Spleen (tissue), 11 donors: ENCODE measurements at regions not wholly inside any gene's neighbourhood (a gene's known extent, or its start where the extent isn't known, plus 50 kb on each side); places are given as distances from the start of the nearest gene placed in this dataset.

Experiments
- DNase-seq: peaks from one replicate; pipeline ENCODE4 v3.0.0-alpha.2; 2020
- H3K27ac ChIP-seq, 8 donors: fragments of 200-600 bp; sonication (generic) in 7 of 8; 1 replicate in 4 of 8; 2 replicates in 4 of 8; pipeline versions ENCODE4 v1.5.0 to v1.8.0; 2016 to 2021; ENCODE audit warnings: inconsistent platforms in 4 of 8, mild to moderate bottlenecking in 4 of 8, moderate library complexity in 1 of 8
- H3K27me3 ChIP-seq, 7 donors: fragments of 200-600 bp; sonication (generic) in 6 of 7; replicated peaks in 1 of 7; 1 replicate in 4 of 7; 2 replicates in 3 of 7; pipeline versions ENCODE4 v1.5.0 to v1.8.0; 2016 to 2021; ENCODE audit warnings: inconsistent platforms in 3 of 7, mild to moderate bottlenecking in 1 of 7
- H3K36me3 ChIP-seq, 6 donors: fragments of 200-600 bp; sonication (generic) in 5 of 6; 1 replicate in 4 of 6; 2 replicates in 2 of 6; pipeline versions ENCODE4 v1.5.0 to v1.8.0; 2016 to 2021; ENCODE audit warnings: inconsistent platforms in 2 of 6
- H3K4me1 ChIP-seq, 6 donors: fragments of 200-600 bp; sonication (generic) in 5 of 6; 1 replicate in 3 of 6; 2 replicates in 3 of 6; pipeline versions ENCODE4 v1.5.0 to v1.8.0; 2016 to 2021; ENCODE audit warnings: inconsistent platforms in 3 of 6
- H3K4me3 ChIP-seq, 8 donors: fragments of 200-600 bp; sonication (generic) in 7 of 8; 1 replicate in 4 of 8; 2 replicates in 4 of 8; pipeline versions ENCODE4 v1.5.0 to v1.8.0; 2016 to 2021; ENCODE audit warnings: inconsistent platforms in 4 of 8, mild to moderate bottlenecking in 4 of 8, moderate library complexity in 2 of 8
- H3K9me3 ChIP-seq, 8 donors: fragments of 200-600 bp; sonication (generic) in 7 of 8; 1 replicate in 4 of 8; 2 replicates in 4 of 8; pipeline versions ENCODE4 v1.5.0 to v1.8.0; 2016 to 2021; ENCODE audit warnings: inconsistent platforms in 4 of 8
- POLR2A ChIP-seq, 3 donors: fragments of 450-650 bp; IDR thresholded peaks; one replicate each; pipeline ENCODE4 v1.5.1; 2017; ENCODE audit warnings: antibody characterized with exemption in 3 of 3, mild to moderate bottlenecking in 1 of 3
- POLR2AphosphoS5 ChIP-seq, 3 donors: sonication (generic); formaldehyde crosslinking; IDR thresholded peaks; one replicate each; pipeline ENCODE4 v1.5.1; 2017; ENCODE audit warnings: antibody characterized with exemption in 3 of 3
- WGBS, 5 donors: extraction: QIAGEN DNeasy Blood & Tissue Kit in 3 of 5; methylation state at CpG; one replicate each; pipeline versions ENCODE4 v1.1.5 to v1.1.7; 2013 to 2018; 5-methylcytosine and 5-hydroxymethylcytosine counted together
- intact Hi-C: fragments of 100-400 bp; cut with DNase I; formaldehyde crosslinking; loops from one replicate; pipeline ENCODE4 v1.15.0; 2023; ENCODE audit warnings: low total_unique reads
- TF ChIP-seq, protein P1 (sequence below), 11 experiments: fragments of 200-600 bp in 7 of 11; fragments of 450-650 bp in 4 of 11; sonication (generic) in 4 of 11; IDR thresholded peaks in 8 of 11; conservative IDR thresholded peaks in 3 of 11; 1 replicate in 7 of 11; 2 replicates in 4 of 11; pipeline versions ENCODE4 v1.4.0 to v1.8.0; 2016 to 2021; ENCODE audit warnings: antibody characterized with exemption in 11 of 11, inconsistent platforms in 4 of 11, mild to moderate bottlenecking in 1 of 11
- donor health status: healthy with polysubstance abuse.
- donor health status: DM: no; HTN: no; CAD: no; lungs with moderate emphysema.
- donor health status: DM: no; HTN: no; CAD: no.
- donor health status: Bipolar disorder and iron deficiency.
- donor health status: healthy.
- donor health status: DM: no; HTN: no; CAD: no.
- donor health status: DM: yes; HTN: yes; CAD: no.

DNA sequence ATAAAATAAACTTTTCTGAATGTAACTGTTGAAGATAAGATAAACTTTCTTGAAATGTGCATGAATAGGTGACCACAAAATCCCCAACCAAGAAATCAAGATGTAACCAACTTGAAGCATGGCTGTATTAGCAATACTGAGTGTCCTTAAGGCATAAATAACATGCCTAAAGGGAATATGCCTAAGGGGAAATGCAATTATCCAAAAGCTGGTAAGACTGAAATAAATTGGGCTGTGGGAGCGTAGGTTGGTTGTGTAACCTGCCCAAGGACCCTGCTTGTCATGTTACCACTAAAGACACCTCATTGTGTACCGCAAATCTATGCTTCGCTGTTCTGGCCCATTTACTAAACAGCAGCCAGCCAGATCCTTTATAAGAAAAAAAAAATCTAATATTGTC, 200.8 kb upstream of the PDE10A start:
- WGBS, 5 donors: 52 to 74% (median 71%) methylated on average over 3 of the region's 3 CpGs
- Histone ChIP-seq H3K27ac (no peak overlapping the region), H3K9me3 (peaks cover 0 to 38% (median 24%) of the 10 kb centered on the region in 8 donors), H3K4me3 (no peak overlapping the region), H3K27me3 (peaks cover 0 to 25% (median 5%) of the 10 kb centered on the region in 7 donors), H3K4me1 (no peaks in the 10 kb centered on the region), H3K36me3 (no peaks in the 10 kb centered on the region)
- TF ChIP-seq, protein P1, sequence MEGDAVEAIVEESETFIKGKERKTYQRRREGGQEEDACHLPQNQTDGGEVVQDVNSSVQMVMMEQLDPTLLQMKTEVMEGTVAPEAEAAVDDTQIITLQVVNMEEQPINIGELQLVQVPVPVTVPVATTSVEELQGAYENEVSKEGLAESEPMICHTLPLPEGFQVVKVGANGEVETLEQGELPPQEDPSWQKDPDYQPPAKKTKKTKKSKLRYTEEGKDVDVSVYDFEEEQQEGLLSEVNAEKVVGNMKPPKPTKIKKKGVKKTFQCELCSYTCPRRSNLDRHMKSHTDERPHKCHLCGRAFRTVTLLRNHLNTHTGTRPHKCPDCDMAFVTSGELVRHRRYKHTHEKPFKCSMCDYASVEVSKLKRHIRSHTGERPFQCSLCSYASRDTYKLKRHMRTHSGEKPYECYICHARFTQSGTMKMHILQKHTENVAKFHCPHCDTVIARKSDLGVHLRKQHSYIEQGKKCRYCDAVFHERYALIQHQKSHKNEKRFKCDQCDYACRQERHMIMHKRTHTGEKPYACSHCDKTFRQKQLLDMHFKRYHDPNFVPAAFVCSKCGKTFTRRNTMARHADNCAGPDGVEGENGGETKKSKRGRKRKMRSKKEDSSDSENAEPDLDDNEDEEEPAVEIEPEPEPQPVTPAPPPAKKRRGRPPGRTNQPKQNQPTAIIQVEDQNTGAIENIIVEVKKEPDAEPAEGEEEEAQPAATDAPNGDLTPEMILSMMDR (IDR thresholded peaks at IDR 0.05 in 8 of 11, conservative IDR thresholded peaks at IDR 0.05 in 3 of 11): no peak
- TF ChIP-seq POLR2A (IDR thresholded peaks at IDR 0.05) (no peak), POLR2AphosphoS5 (IDR thresholded peaks at IDR 0.05) (no peak)
- DNase-seq: no peak
- intact Hi-C loops: no loop called here

DNA sequence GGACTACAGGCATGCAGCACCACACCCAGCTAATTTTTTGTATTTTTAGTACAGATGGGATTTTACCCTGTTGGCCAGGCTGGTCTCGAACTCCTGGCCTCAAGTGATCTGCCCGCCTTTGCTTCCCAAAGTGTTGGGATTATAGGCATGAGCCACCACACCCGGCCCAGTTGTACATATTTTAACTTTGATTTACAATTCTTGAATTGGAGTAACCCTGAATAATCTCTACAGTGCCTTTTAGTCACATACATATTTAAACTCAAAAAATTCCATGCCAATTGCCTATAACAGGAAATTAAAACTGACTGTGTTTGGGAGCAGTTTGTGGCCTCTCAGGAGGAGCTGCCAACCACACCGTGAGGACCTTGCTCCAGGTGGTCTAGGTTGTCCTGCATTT, 199.8 kb upstream of the PDE10A start:
- Histone ChIP-seq H3K9me3 (peaks cover 0 to 28% (median 24%) of the 10 kb centered on the region in 8 donors), H3K27me3 (peaks cover 0 to 34% (median 5%) of the 10 kb centered on the region in 7 donors), H3K36me3 (no peaks in the 10 kb centered on the region), H3K27ac (no peak overlapping the region), H3K4me3 (no peak overlapping the region), H3K4me1 (no peaks in the 10 kb centered on the region)
- TF ChIP-seq POLR2AphosphoS5 (IDR thresholded peaks at IDR 0.05): no peak
- TF ChIP-seq POLR2A (IDR thresholded peaks at IDR 0.05): no peak
- TF ChIP-seq, protein P1 (IDR thresholded peaks at IDR 0.05 in 8 of 11, conservative IDR thresholded peaks at IDR 0.05 in 3 of 11): no peak
- no peak for DNase-seq
- 78 to 84% (median 84%) methylated on average over 4 of the region's 4 CpGs for WGBS, 5 donors
- intact Hi-C loops: no loop called here

DNA sequence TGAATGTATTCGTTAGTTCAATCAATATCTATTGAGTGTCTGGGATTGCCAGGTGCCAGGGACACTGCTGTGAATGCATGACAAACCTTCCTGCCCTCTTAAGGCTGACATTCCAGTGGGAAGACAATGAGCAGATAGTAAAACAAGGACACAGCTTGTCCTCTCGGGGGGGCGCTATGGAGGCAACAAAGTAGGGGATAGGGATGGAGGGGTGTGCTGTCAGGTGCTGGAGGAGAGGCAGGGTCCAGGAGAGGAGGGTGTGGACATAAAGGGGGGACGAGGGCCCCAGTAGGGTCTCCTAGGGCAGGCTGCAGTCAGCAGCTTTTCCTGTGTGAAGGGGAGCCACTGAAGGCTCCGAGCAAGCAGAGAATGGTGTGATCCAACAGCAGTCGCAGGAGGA, 198.2 kb upstream of the PDE10A start:
- WGBS, 5 donors: 58 to 68% (median 63%) methylated on average over 6 of the region's 6 CpGs
- TF ChIP-seq POLR2A (IDR thresholded peaks at IDR 0.05) (no peak), POLR2AphosphoS5 (IDR thresholded peaks at IDR 0.05) (no peak)
- TF ChIP-seq, protein P1 (IDR thresholded peaks at IDR 0.05 in 8 of 11, conservative IDR thresholded peaks at IDR 0.05 in 3 of 11): no peak
- Histone ChIP-seq H3K9me3 (peaks cover 0 to 17% (median 14%) of the 10 kb centered on the region in 8 donors), H3K36me3 (no peaks in the 10 kb centered on the region), H3K27ac (no peak overlapping the region), H3K4me3 (no peak overlapping the region), H3K27me3 (peaks cover 0 to 44% (median 5%) of the 10 kb centered on the region in 7 donors), H3K4me1 (no peaks in the 10 kb centered on the region)
- DNase-seq: no peak
- intact Hi-C loops: no loop called here

DNA sequence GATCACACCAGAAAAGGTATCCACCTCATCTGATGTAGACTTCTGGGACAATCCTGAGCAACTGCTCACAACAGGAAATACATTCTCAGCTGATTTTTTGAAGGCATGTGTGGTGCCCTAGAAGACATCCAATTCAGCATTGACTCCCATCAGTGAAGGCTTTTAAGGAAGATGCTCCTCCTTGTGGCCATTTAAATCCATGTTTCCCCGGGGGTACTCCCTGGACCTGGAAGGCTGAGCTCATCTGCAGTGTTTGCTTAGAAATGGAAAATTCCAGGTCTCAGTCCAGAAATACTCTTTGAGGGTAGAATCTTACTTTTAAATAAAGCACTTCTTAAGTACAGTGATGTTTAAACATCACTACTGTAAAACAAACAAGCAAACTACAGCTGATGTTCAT, 195.5 kb upstream of the PDE10A start:
- Histone ChIP-seq H3K4me1 (peaks cover 0 to 8% (median 0%) of the 10 kb centered on the region in 6 donors), H3K27me3 (peaks cover 0 to 70% (median 19%) of the 10 kb centered on the region in 7 donors), H3K27ac (no peak overlapping the region), H3K4me3 (no peak overlapping the region), H3K36me3 (no peaks in the 10 kb centered on the region), H3K9me3 (no peaks in the 10 kb centered on the region)
- TF ChIP-seq, protein P1 (IDR thresholded peaks at IDR 0.05 in 8 of 11, conservative IDR thresholded peaks at IDR 0.05 in 3 of 11): no peak
- no peak for TF ChIP-seq POLR2AphosphoS5 (IDR thresholded peaks at IDR 0.05)
- no peak for TF ChIP-seq POLR2A (IDR thresholded peaks at IDR 0.05)
- intact Hi-C loops: no loop called here
- 23 to 50% (median 33%) methylated on average over 1 of the region's 1 CpG for WGBS, 5 donors
- DNase-seq: no peak
